ENCODE measurements at regions not wholly inside any gene's neighbourhood (a gene's known extent, or its start where the extent isn't known, plus 50 kb on each side); places are given as distances from the start of the nearest gene placed in this dataset.

DNA sequence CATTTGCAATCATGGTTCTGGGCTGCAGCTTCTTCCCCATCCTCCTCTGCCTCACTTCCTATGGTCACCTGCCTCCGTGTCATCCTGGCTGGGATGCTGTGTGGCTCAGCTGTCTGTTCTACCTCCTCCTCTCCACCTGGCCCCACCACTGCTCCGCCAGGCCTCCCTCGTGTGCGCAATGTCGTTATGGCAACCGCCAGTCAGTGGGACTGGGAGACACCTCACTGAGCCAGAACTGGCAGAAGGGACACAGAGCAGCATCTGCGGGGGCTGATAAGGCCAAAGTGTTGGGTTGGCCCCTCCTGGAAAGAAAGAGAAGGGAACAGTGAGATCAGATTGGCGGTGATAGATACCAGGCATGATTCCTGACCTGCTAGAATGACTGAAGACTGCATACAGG, 527.5 kb downstream of the INHBA start:
- ATAC-seq, result no peak
- no peak overlapping the region for H3K27ac ChIP-seq
- H3K36me3 ChIP-seq, result no peaks in the 10 kb centered on the region
- H3K4me3 ChIP-seq, result no peak overlapping the region
- TF ChIP-seq, protein P1, sequence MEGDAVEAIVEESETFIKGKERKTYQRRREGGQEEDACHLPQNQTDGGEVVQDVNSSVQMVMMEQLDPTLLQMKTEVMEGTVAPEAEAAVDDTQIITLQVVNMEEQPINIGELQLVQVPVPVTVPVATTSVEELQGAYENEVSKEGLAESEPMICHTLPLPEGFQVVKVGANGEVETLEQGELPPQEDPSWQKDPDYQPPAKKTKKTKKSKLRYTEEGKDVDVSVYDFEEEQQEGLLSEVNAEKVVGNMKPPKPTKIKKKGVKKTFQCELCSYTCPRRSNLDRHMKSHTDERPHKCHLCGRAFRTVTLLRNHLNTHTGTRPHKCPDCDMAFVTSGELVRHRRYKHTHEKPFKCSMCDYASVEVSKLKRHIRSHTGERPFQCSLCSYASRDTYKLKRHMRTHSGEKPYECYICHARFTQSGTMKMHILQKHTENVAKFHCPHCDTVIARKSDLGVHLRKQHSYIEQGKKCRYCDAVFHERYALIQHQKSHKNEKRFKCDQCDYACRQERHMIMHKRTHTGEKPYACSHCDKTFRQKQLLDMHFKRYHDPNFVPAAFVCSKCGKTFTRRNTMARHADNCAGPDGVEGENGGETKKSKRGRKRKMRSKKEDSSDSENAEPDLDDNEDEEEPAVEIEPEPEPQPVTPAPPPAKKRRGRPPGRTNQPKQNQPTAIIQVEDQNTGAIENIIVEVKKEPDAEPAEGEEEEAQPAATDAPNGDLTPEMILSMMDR (IDR thresholded peaks at IDR 0.05), result no peak
- intact Hi-C loops (cut with DNase I), result no loop called here
- no peaks in the 10 kb centered on the region for H3K4me1 ChIP-seq
- H3K27me3 ChIP-seq, result no peaks in the 10 kb centered on the region
- no peaks in the 10 kb centered on the region for H3K9me3 ChIP-seq
- peak in 1 of 4 donors; percentile 30 for DNase-seq

DNA sequence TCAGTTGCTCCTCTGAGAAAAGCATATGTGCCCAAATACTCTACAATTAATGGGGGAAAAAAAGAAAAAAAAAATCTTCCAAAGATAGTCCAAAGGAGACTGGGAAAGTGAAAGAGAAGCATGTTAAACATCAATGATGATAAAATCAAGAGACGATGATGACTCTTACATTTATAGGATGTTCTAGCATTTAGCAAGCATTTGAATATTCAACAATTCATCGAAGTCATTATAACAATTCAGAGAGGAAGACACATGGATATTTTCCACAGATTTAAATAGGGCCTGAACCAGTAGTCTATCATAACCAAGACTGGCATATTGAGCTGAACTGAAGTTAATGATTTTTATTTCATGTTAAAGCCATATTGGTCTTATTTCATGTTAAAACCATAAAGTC, 528.4 kb downstream of the INHBA start:
- Histone ChIP-seq H3K4me3 (no peak overlapping the region), H3K27ac (no peak overlapping the region), H3K36me3 (no peaks in the 10 kb centered on the region), H3K9me3 (no peaks in the 10 kb centered on the region), H3K4me1 (no peaks in the 10 kb centered on the region), H3K27me3 (no peaks in the 10 kb centered on the region)
- TF ChIP-seq, protein P1 (IDR thresholded peaks at IDR 0.05), result no peak
- intact Hi-C loops (cut with DNase I), result no loop called here
- ATAC-seq (no peak), DNase-seq (no peak)

DNA sequence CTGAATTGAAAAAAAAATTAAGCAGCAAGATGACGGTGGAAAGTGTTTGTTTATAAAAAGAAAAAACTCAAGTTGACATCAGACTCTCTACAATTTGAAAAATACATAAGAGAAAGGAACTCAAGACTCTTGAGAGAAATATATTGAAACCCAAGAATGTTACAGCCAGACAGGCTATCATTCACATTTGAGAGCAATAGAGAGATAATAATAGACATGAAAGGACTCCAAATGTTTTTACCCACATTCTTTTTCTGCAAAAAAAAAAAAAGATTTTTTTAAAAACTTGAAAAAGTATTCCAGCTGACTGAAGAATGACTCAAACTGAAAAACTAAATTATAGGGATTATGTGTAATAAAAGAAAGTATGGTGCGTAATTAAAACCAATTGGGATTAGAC, 532.4 kb downstream of the INHBA start:
- no peak overlapping the region for H3K27ac ChIP-seq
- ATAC-seq, result no peak
- DNase-seq, result no peak
- TF ChIP-seq, protein P1 (IDR thresholded peaks at IDR 0.05), result no peak
- intact Hi-C loops (cut with DNase I), result no loop called here
- H3K27me3 ChIP-seq, result no peaks in the 10 kb centered on the region
- no peak overlapping the region for H3K4me3 ChIP-seq
- H3K36me3 ChIP-seq, result no peaks in the 10 kb centered on the region
- H3K9me3 ChIP-seq, result no peaks in the 10 kb centered on the region
- no peaks in the 10 kb centered on the region for H3K4me1 ChIP-seq

DNA sequence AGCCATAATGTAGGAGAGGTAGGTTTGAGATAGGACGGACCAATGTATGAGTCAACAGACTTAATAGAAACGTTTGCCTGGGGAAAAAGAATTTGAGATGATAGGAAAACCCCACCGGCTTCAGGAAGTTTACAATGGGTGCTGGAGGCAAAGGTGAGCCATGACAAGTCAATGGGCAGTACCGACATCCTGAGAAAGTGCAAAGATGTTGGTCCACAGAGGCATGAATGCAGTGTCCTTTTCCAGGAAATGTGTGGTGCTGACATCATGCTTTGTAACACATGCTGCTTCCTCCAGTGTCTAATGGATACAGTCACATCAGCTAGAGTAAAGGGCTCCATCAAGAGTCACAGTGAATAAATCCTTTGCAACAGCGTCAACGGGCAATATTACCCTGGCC, 533.6 kb downstream of the INHBA start:
- Histone ChIP-seq H3K4me1 (no peaks in the 10 kb centered on the region), H3K27me3 (no peaks in the 10 kb centered on the region), H3K4me3 (no peak overlapping the region), H3K27ac (no peak overlapping the region), H3K36me3 (no peaks in the 10 kb centered on the region), H3K9me3 (no peaks in the 10 kb centered on the region)
- ATAC-seq (no peak), DNase-seq (no peak)
- intact Hi-C loops (cut with DNase I), result no loop called here
- TF ChIP-seq, protein P1 (IDR thresholded peaks at IDR 0.05), result no peak

DNA sequence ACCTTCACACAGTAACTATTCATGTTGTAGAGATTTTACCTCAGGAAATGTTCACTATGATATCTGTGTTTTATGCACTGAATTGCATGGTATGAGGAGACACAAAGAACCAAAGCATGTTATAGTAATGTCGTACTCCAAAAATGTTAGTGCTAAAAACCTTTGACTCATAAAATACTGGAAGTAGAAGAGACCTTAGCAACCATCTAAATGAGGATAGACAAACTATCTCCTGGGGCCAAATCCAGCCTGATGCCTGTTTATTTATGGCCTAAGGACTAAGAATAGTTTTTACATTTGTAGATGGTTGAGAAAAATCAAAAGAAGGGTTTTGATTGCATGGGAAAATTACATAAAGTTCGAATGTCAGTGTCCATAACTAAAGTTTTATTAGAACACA, 535.1 kb downstream of the INHBA start:
- TF ChIP-seq, protein P1 (IDR thresholded peaks at IDR 0.05), result no peak
- no peaks in the 10 kb centered on the region for H3K36me3 ChIP-seq
- no peaks in the 10 kb centered on the region for H3K9me3 ChIP-seq
- no peaks in the 10 kb centered on the region for H3K27me3 ChIP-seq
- DNase-seq, result no peak
- intact Hi-C loops (cut with DNase I), result no loop called here
- no peak for ATAC-seq
- no peak overlapping the region for H3K27ac ChIP-seq
- H3K4me3 ChIP-seq, result no peak overlapping the region
- no peaks in the 10 kb centered on the region for H3K4me1 ChIP-seq

All from left lung (tissue), 4 donors.